Mesothelial cell of epicardium (in vitro differentiated cells): ENCODE measurements at regions not wholly inside any gene's neighbourhood (a gene's known extent, or its start where the extent isn't known, plus 50 kb on each side); places are given as distances from the start of the nearest gene placed in this dataset.

Experiments
- DNase-seq, 2 experiments: peaks; one replicate each; pipeline ENCODE4 v3.0.0; 2021; ENCODE audit warnings: low spot score in 2 of 2; ENCODE audit not compliant: unreplicated experiment in 2 of 2
- H3K27ac Mint-ChIP-seq: 2 replicates; pipeline ENCODE4 v1.8.0; 2021; ENCODE audit warnings: mixed read lengths
- H3K27me3 Mint-ChIP-seq: 2 replicates; pipeline ENCODE4 v1.8.0; 2021; ENCODE audit warnings: low read depth, mixed read lengths
- H3K36me3 Mint-ChIP-seq: 2 replicates; pipeline ENCODE4 v1.8.0; 2021; ENCODE audit warnings: mixed read lengths
- H3K4me1 Mint-ChIP-seq: 2 replicates; pipeline ENCODE4 v1.8.0; 2021; ENCODE audit warnings: mixed read lengths
- H3K4me3 Mint-ChIP-seq: 2 replicates; pipeline ENCODE4 v1.8.0; 2021; ENCODE audit warnings: mild to moderate bottlenecking, moderate library complexity, mixed read lengths
- H3K9me3 Mint-ChIP-seq: 2 replicates; pipeline ENCODE4 v1.8.0; 2021; ENCODE audit warnings: mixed read lengths
- TF ChIP-seq, protein P1 (sequence below): fragments of 200-600 bp; sonication (generic); IDR thresholded peaks from one replicate; pipeline ENCODE4 v1.5.0; 2021; ENCODE audit warnings: antibody characterized with exemption; ENCODE audit not compliant: unreplicated experiment

- Mint-ChIP-seq H3K27ac (no peak overlapping the region), H3K27me3 (no peaks in the 10 kb centered on the region), H3K36me3 (no peaks in the 10 kb centered on the region), H3K4me3 (no peak overlapping the region), H3K9me3 (no peaks in the 10 kb centered on the region), H3K4me1 (no peaks in the 10 kb centered on the region)
- no peak for DNase-seq
- TF ChIP-seq, protein P1, sequence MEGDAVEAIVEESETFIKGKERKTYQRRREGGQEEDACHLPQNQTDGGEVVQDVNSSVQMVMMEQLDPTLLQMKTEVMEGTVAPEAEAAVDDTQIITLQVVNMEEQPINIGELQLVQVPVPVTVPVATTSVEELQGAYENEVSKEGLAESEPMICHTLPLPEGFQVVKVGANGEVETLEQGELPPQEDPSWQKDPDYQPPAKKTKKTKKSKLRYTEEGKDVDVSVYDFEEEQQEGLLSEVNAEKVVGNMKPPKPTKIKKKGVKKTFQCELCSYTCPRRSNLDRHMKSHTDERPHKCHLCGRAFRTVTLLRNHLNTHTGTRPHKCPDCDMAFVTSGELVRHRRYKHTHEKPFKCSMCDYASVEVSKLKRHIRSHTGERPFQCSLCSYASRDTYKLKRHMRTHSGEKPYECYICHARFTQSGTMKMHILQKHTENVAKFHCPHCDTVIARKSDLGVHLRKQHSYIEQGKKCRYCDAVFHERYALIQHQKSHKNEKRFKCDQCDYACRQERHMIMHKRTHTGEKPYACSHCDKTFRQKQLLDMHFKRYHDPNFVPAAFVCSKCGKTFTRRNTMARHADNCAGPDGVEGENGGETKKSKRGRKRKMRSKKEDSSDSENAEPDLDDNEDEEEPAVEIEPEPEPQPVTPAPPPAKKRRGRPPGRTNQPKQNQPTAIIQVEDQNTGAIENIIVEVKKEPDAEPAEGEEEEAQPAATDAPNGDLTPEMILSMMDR: no peak
These were observed 666.9 kb downstream of the PLCL1 start for GRCh38 chr2:198471291-198471690.

- TF ChIP-seq, protein P1: no peak
- no peaks in the 10 kb centered on the region for H3K36me3 Mint-ChIP-seq
- H3K27ac Mint-ChIP-seq: no peak overlapping the region
- no peaks in the 10 kb centered on the region for H3K27me3 Mint-ChIP-seq
- no peaks in the 10 kb centered on the region for H3K4me1 Mint-ChIP-seq
- no peaks in the 10 kb centered on the region for H3K9me3 Mint-ChIP-seq
- no peak overlapping the region for H3K4me3 Mint-ChIP-seq
- no peak for DNase-seq
These were observed 663.7 kb downstream of the PLCL1 start for GRCh38 chr2:198468136-198468535.

- TF ChIP-seq, protein P1: no peak
- H3K27ac Mint-ChIP-seq: no peak overlapping the region
- no peaks in the 10 kb centered on the region for H3K36me3 Mint-ChIP-seq
- no peak overlapping the region for H3K4me3 Mint-ChIP-seq
- no peak for DNase-seq
- H3K9me3 Mint-ChIP-seq: no peaks in the 10 kb centered on the region
- H3K27me3 Mint-ChIP-seq: no peaks in the 10 kb centered on the region
- no peaks in the 10 kb centered on the region for H3K4me1 Mint-ChIP-seq
These were observed 661.6 kb downstream of the PLCL1 start for GRCh38 chr2:198465970-198466369.

DNA sequence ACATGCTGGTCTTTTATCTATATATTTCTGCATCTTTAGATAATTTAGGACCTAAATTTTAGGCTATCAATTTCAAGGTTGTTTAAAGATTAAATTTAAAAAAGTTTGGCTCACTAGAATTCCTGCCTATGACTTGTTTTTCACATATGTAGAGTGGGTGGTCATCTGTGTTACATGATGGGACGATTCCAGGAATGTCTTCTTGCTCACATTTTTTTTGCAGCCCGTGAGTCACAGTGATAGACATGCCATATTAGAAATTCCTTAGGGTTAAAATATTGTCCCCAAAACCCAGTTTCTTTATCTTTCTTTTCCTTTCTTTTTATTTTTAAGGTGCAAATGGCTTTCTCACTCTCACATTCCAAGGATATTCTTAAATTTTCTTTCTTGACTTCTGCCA is 652.0 kb downstream of the PLCL1 start:
- no peak for DNase-seq
- Mint-ChIP-seq H3K27ac (no peak overlapping the region), H3K4me1 (no peaks in the 10 kb centered on the region), H3K27me3 (peaks cover 22% of the 10 kb centered on the region), H3K36me3 (no peaks in the 10 kb centered on the region), H3K4me3 (no peak overlapping the region), H3K9me3 (no peaks in the 10 kb centered on the region)
- TF ChIP-seq, protein P1: no peak

- Mint-ChIP-seq H3K36me3 (no peaks in the 10 kb centered on the region), H3K27me3 (peaks cover 22% of the 10 kb centered on the region), H3K9me3 (no peaks in the 10 kb centered on the region), H3K27ac (no peak overlapping the region), H3K4me3 (no peak overlapping the region), H3K4me1 (no peaks in the 10 kb centered on the region)
- DNase-seq: no peak
- TF ChIP-seq, protein P1: no peak
These were observed 649.5 kb downstream of the PLCL1 start for GRCh38 chr2:198453866-198454265.

GRCh38 chr2:198452327-198452726 is 647.9 kb downstream of the PLCL1 start:
- H3K4me3 Mint-ChIP-seq: no peak overlapping the region
- no peaks in the 10 kb centered on the region for H3K36me3 Mint-ChIP-seq
- H3K4me1 Mint-ChIP-seq: no peaks in the 10 kb centered on the region
- peaks cover 16% of the 10 kb centered on the region for H3K27me3 Mint-ChIP-seq
- TF ChIP-seq, protein P1: no peak
- DNase-seq: no peak
- no peaks in the 10 kb centered on the region for H3K9me3 Mint-ChIP-seq
- H3K27ac Mint-ChIP-seq: no peak overlapping the region
